HCT116 (cell line): ENCODE measurements at regions not wholly inside any gene's neighbourhood (a gene's known extent, or its start where the extent isn't known, plus 50 kb on each side); places are given as distances from the start of the nearest gene placed in this dataset.

ENCODE experiments used
- ATAC-seq: fragments of 200-7000 bp; cut with Tn5 transposase; 2 replicates; pipeline ENCODE4 v1.9.1; 2020; ENCODE audit warnings: mild to moderate bottlenecking, moderate library complexity
- BruUV-seq: library from RNA; stranded (reverse); fragments of 400-500 nt; replicated peaks from 2 replicates; lab custom pipeline; 2021; lab: Mats Ljungman, UMichigan
- CTCF ChIA-PET: fragments of 300-600 bp; sonication (Branson Sonifier 250); formaldehyde crosslinking; loops from one replicate; lab custom pipeline; 2021; ENCODE audit warnings: antibody characterized with exemption; lab: Charles Lee
- POLR2A ChIA-PET: fragments of 300-600, 350-600 bp; sonication (Branson Sonifier 250); formaldehyde crosslinking; loops from one replicate; lab custom pipeline; 2021; ENCODE audit warnings: antibody characterized with exemption; lab: Charles Lee
- RAD21 ChIA-PET, 2 experiments: fragments of 300-600 bp; sonication (Branson Sonifier 250); formaldehyde crosslinking; loops; one replicate each; lab custom pipeline; 2023; ENCODE audit warnings: low total read pairs in 2 of 2; ENCODE audit not compliant: uncharacterized antibody in 2 of 2, unreplicated experiment in 2 of 2, low non-redundant PET in 1 of 2; lab: Charles Lee
- DNase-seq: peaks from one replicate; pipeline ENCODE4 v3.0.0-alpha.2; 2010; ENCODE audit warnings: low read depth, low spot score
- H2AFZ ChIP-seq: fragments of 200-600 bp; shearing (Covaris generic), sonication (generic); 2 replicates; pipeline ENCODE4 v1.6.1; 2017; ENCODE audit warnings: low read depth, mixed run types, mixed read lengths, antibody characterized with exemption, low read length; ENCODE audit not compliant: poor library complexity, severe bottlenecking
- H3K27ac ChIP-seq: 2 replicates; pipeline ENCODE4 v1.5.1; 2012; ENCODE audit warnings: low read depth, low read length
- H3K27me3 ChIP-seq: fragments of 200-600 bp; sonication (generic); 2 replicates; pipeline ENCODE4 v1.6.1; 2016; ENCODE audit warnings: mixed run types, low read length, mixed read lengths; ENCODE audit not compliant: insufficient read depth
- H3K36me3 ChIP-seq, 2 experiments: fragments of 200-500 bp in 1 of 2; fragments of 200-600 bp in 1 of 2; sonication (Bioruptor generic) in 1 of 2; sonication (generic) in 1 of 2; 2 replicates each; pipeline versions ENCODE4 v1.5.1 to v1.6.1; 2014 to 2016; ENCODE audit warnings: low read length in 2 of 2, inconsistent platforms in 1 of 2, mixed read lengths in 1 of 2, mixed run types in 1 of 2; ENCODE audit not compliant: insufficient read depth in 2 of 2, control insufficient read depth in 1 of 2
- H3K4me1 ChIP-seq, 2 experiments: fragments of 200-600 bp in 1 of 2; sonication (generic) in 1 of 2; 2 replicates each; pipeline versions ENCODE4 v1.5.1 to v1.6.1; 2012 to 2017; ENCODE audit warnings: low read length in 2 of 2, inconsistent platforms in 1 of 2, mild to moderate bottlenecking in 1 of 2, mixed read lengths in 1 of 2, mixed run types in 1 of 2, moderate library complexity in 1 of 2; ENCODE audit not compliant: insufficient read depth in 2 of 2, control insufficient read depth in 1 of 2
- H3K4me2 ChIP-seq: fragments of 200-600 bp; sonication (generic); 2 replicates; pipeline ENCODE4 v1.6.1; 2017; ENCODE audit warnings: mixed run types, low read length, mixed read lengths
- H3K4me3 ChIP-seq, 2 experiments: fragments of 200-600 bp in 1 of 2; sonication (generic) in 1 of 2; replicated peaks in 1 of 2; 2 replicates each; pipeline ENCODE4 v1.5.1; 2011 to 2016; ENCODE audit warnings: low read length in 2 of 2, control low read depth in 1 of 2, low read depth in 1 of 2, mild to moderate bottlenecking in 1 of 2, mixed read lengths in 1 of 2, mixed run types in 1 of 2
- H3K79me2 ChIP-seq: fragments of 200-600 bp; sonication (generic); 2 replicates; pipeline ENCODE4 v1.6.1; 2017; ENCODE audit warnings: mild to moderate bottlenecking, mixed run types, low read length, moderate library complexity, mixed read lengths; ENCODE audit not compliant: insufficient read depth
- H3K9ac ChIP-seq: fragments of 200-600 bp; sonication (generic); 2 replicates; pipeline ENCODE4 v1.6.1; 2016; ENCODE audit warnings: low read length, mixed read lengths
- H3K9me2 ChIP-seq: fragments of 200-600 bp; sonication (generic), shearing (Covaris generic); 2 replicates; pipeline ENCODE4 v1.6.1; 2017; ENCODE audit warnings: mixed run types, mild to moderate bottlenecking, moderate library complexity; ENCODE audit not compliant: insufficient read depth
- H3K9me3 ChIP-seq, 2 experiments: fragments of 200-500 bp in 1 of 2; fragments of 200-600 bp in 1 of 2; sonication (Bioruptor generic) in 1 of 2; sonication (generic) in 1 of 2; 2 replicates each; pipeline ENCODE4 v1.6.1; 2014 to 2017; ENCODE audit warnings: low read length in 2 of 2, mixed read lengths in 2 of 2, inconsistent platforms in 1 of 2, low read depth in 1 of 2, mild to moderate bottlenecking in 1 of 2, mixed run types in 1 of 2, moderate library complexity in 1 of 2; ENCODE audit not compliant: control insufficient read depth in 1 of 2, insufficient read depth in 1 of 2
- H4K20me1 ChIP-seq: fragments of 200-600 bp; sonication (generic), shearing (Covaris generic); 2 replicates; pipeline ENCODE4 v1.6.1; 2017; ENCODE audit warnings: mixed run types, mild to moderate bottlenecking, moderate library complexity; ENCODE audit not compliant: insufficient read depth
- CBX3 ChIP-seq: IDR thresholded peaks from 2 replicates; pipeline ENCODE4 v1.6.1; 2012; ENCODE audit warnings: low read depth
- CEBPB ChIP-seq: IDR thresholded peaks from 2 replicates; pipeline ENCODE4 v1.6.1; 2012; ENCODE audit warnings: low read depth
- EGR1 ChIP-seq: IDR thresholded peaks from 2 replicates; pipeline ENCODE4 v1.6.1; 2012; ENCODE audit warnings: low read depth
- ELF1 ChIP-seq: IDR thresholded peaks from 2 replicates; pipeline ENCODE4 v1.6.1; 2012; ENCODE audit warnings: low read depth, borderline replicate concordance
- EZH2 ChIP-seq: fragments of 200-600 bp; sonication (generic); IDR thresholded peaks from 2 replicates; pipeline ENCODE4 v1.6.1; 2017; ENCODE audit warnings: antibody characterized with exemption, mixed run types
- FOSL1 ChIP-seq: IDR thresholded peaks from 2 replicates; pipeline ENCODE4 v1.6.1; 2012; ENCODE audit warnings: low read depth
- POLR2A ChIP-seq: IDR thresholded peaks from 2 replicates; pipeline ENCODE4 v1.7.0; 2011; ENCODE audit warnings: borderline replicate concordance; ENCODE audit not compliant: insufficient read depth, insufficient read length; ENCODE audit errors: extremely low read depth
- POLR2AphosphoS5 ChIP-seq: IDR thresholded peaks from 2 replicates; pipeline ENCODE4 v1.6.1; 2011; ENCODE audit warnings: mild to moderate bottlenecking, low read depth, low read length, moderate library complexity
- RAD21 ChIP-seq: IDR thresholded peaks from 2 replicates; pipeline ENCODE4 v1.6.1; 2012; ENCODE audit warnings: low read depth, mild to moderate bottlenecking
- SIN3A ChIP-seq: IDR thresholded peaks from 2 replicates; pipeline ENCODE4 v1.6.1; 2012; ENCODE audit warnings: low read depth
- SRF ChIP-seq: IDR thresholded peaks from 2 replicates; pipeline ENCODE4 v1.6.1; 2012; ENCODE audit warnings: low read depth
- TCF7L2 ChIP-seq: IDR thresholded peaks from 2 replicates; pipeline ENCODE4 v1.7.0; 2011; ENCODE audit warnings: borderline replicate concordance, inconsistent platforms; ENCODE audit not compliant: insufficient read depth, insufficient read length; ENCODE audit errors: extremely low read depth
- YY1 ChIP-seq: IDR thresholded peaks from 2 replicates; pipeline ENCODE4 v1.6.1; 2011; ENCODE audit warnings: low read length, low read depth, moderate library complexity, mild to moderate bottlenecking; ENCODE audit not compliant: insufficient replicate concordance; ENCODE audit errors: extremely low read depth
- ZFX ChIP-seq: fragments of 450-650 bp; IDR thresholded peaks from 2 replicates; pipeline ENCODE4 v1.6.1; 2017
- ZNF274 ChIP-seq: fragments of 200-500 bp; sonication (Bioruptor generic); IDR thresholded peaks from 2 replicates; pipeline ENCODE4 v1.6.1; 2014; ENCODE audit warnings: mild to moderate bottlenecking, low read depth, low read length, inconsistent platforms
- intact Hi-C: fragments of 100-400 bp; cut with micrococcal nuclease; formaldehyde crosslinking; loops from 2 replicates; pipeline ENCODE4 v1.10.0; 2022
- TF ChIP-seq, protein P1 (sequence below): IDR thresholded peaks from 2 replicates; pipeline ENCODE4 v1.6.1; 2011; ENCODE audit warnings: mild to moderate bottlenecking, low read length, moderate library complexity; ENCODE audit not compliant: insufficient replicate concordance; ENCODE audit errors: extremely low read depth
- TF ChIP-seq, protein P2 (sequence below), 3 experiments: fragments of 200-600 bp in 1 of 3; sonication (generic) in 1 of 3; IDR thresholded peaks in 2 of 3; conservative IDR thresholded peaks in 1 of 3; 2 replicates each; pipeline ENCODE4 v1.5.1; 2012 to 2017; ENCODE audit warnings: low read depth in 2 of 3, low read length in 2 of 3, antibody characterized with exemption in 1 of 3, borderline replicate concordance in 1 of 3, control low read depth in 1 of 3, mild to moderate bottlenecking in 1 of 3, mixed read lengths in 1 of 3, mixed run types in 1 of 3, moderate library complexity in 1 of 3; ENCODE audit not compliant: insufficient read depth in 1 of 3
- TF ChIP-seq, protein P3 (sequence below): IDR thresholded peaks from 2 replicates; pipeline ENCODE4 v1.6.1; 2012

DNA sequence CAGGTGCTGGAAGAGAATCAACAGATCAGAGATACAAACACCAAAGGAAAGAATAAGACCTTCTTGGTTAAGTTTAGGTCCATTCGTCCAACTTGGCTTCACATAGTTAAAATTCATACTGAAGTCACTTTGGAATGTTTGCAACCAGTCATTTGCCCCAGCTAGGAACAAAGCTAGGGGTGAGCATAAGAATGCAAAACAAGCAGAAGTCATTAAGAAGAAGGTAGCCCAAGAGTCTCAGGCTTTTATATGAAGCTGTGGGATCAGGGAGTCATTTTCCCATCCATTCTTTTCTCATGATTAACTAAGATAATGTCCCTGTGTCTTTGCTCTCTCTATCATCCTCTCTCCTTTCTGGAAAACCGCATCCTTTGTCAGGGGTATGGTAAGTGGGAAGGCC lies 51.5 kb upstream of the TMEM170B start:
- H3K27ac ChIP-seq: no peak overlapping the region
- TF ChIP-seq SRF: no peak
- TF ChIP-seq RAD21: no peak
- TF ChIP-seq FOSL1: no peak
- no peak for TF ChIP-seq CBX3
- TF ChIP-seq, protein P1, sequence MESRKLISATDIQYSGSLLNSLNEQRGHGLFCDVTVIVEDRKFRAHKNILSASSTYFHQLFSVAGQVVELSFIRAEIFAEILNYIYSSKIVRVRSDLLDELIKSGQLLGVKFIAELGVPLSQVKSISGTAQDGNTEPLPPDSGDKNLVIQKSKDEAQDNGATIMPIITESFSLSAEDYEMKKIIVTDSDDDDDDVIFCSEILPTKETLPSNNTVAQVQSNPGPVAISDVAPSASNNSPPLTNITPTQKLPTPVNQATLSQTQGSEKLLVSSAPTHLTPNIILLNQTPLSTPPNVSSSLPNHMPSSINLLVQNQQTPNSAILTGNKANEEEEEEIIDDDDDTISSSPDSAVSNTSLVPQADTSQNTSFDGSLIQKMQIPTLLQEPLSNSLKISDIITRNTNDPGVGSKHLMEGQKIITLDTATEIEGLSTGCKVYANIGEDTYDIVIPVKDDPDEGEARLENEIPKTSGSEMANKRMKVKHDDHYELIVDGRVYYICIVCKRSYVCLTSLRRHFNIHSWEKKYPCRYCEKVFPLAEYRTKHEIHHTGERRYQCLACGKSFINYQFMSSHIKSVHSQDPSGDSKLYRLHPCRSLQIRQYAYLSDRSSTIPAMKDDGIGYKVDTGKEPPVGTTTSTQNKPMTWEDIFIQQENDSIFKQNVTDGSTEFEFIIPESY: no peak
- no peak for TF ChIP-seq YY1
- TF ChIP-seq EGR1: no peak
- TF ChIP-seq, all 23 proteins: peak for 0
- H3K4me2 ChIP-seq: no peak overlapping the region
- ChIA-PET RAD21 (no interaction called here), POLR2A (no interaction called here), CTCF (no interaction called here)
- H2AFZ ChIP-seq: no peak overlapping the region
- H3K36me3 ChIP-seq: no peaks in the 10 kb centered on the region
- H3K4me1 ChIP-seq: no peaks in the 10 kb centered on the region
- no peaks in the 10 kb centered on the region for H3K79me2 ChIP-seq
- intact Hi-C loops: no loop called here
- ATAC-seq (no peak), DNase-seq (no peak)
- no TSS peak for BruUV-seq
- H4K20me1 ChIP-seq: no peaks in the 10 kb centered on the region
- no peak overlapping the region for H3K4me3 ChIP-seq
- no peaks in the 10 kb centered on the region for H3K9me2 ChIP-seq
- no peaks in the 10 kb centered on the region for H3K27me3 ChIP-seq
- H3K9me3 ChIP-seq: no peaks in the 10 kb centered on the region
- no peak overlapping the region for H3K9ac ChIP-seq

DNA sequence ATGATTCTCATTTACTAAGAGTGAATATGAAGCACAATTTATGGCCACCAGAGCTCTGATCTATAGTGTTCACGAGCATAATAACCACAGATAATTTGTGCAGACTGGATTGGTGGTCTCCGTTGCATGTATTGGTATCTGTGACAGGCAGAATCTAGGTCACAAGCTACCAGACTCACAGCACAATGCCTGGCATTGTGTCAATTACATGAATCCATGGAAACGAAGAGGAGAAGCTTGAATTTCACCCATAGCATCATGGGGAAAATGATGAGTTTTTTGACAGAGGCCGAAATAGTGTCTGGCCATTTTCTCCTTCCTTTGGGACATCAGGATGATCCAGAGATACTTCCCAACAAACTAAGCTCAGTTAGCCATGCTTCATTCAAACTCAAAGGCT lies 52.3 kb upstream of the TMEM170B start:
- DNase-seq: no peak
- Histone ChIP-seq H3K4me2 (no peak overlapping the region), H3K9me2 (no peaks in the 10 kb centered on the region), H3K36me3 (no peaks in the 10 kb centered on the region), H3K79me2 (no peaks in the 10 kb centered on the region), H3K9ac (no peak overlapping the region), H2AFZ (no peak overlapping the region), H3K9me3 (no peaks in the 10 kb centered on the region), H3K27ac (no peak overlapping the region), H3K27me3 (no peaks in the 10 kb centered on the region), H4K20me1 (no peaks in the 10 kb centered on the region), H3K4me3 (no peak overlapping the region), H3K4me1 (no peaks in the 10 kb centered on the region)
- intact Hi-C loops: no loop called here
- RAD21 ChIA-PET: no interaction called here
- TF ChIP-seq SRF: no peak
- TF ChIP-seq POLR2AphosphoS5: no peak
- TF ChIP-seq SIN3A: no peak
- TF ChIP-seq, protein P2, sequence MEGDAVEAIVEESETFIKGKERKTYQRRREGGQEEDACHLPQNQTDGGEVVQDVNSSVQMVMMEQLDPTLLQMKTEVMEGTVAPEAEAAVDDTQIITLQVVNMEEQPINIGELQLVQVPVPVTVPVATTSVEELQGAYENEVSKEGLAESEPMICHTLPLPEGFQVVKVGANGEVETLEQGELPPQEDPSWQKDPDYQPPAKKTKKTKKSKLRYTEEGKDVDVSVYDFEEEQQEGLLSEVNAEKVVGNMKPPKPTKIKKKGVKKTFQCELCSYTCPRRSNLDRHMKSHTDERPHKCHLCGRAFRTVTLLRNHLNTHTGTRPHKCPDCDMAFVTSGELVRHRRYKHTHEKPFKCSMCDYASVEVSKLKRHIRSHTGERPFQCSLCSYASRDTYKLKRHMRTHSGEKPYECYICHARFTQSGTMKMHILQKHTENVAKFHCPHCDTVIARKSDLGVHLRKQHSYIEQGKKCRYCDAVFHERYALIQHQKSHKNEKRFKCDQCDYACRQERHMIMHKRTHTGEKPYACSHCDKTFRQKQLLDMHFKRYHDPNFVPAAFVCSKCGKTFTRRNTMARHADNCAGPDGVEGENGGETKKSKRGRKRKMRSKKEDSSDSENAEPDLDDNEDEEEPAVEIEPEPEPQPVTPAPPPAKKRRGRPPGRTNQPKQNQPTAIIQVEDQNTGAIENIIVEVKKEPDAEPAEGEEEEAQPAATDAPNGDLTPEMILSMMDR (IDR thresholded peaks at IDR 0.05 in 2 of 3, conservative IDR thresholded peaks at IDR 0.05 in 1 of 3; ENCODE audit: borderline replicate concordance in 1 of 3, insufficient read depth in 1 of 3, low read depth in 2 of 3, low read length in 2 of 3): no peak
- TF ChIP-seq ZFX: no peak
- no peak for TF ChIP-seq EGR1
- no peak for TF ChIP-seq CEBPB
- no peak for TF ChIP-seq POLR2A
- TF ChIP-seq, protein P3, sequence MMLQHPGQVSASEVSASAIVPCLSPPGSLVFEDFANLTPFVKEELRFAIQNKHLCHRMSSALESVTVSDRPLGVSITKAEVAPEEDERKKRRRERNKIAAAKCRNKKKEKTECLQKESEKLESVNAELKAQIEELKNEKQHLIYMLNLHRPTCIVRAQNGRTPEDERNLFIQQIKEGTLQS: no peak
- no peak for TF ChIP-seq ZNF274
- no peak for TF ChIP-seq EZH2
- TF ChIP-seq ELF1: no peak
- no peak for TF ChIP-seq FOSL1
- no peak for TF ChIP-seq TCF7L2
- CTCF ChIA-PET: no interaction called here
- no TSS peak for BruUV-seq
- POLR2A ChIA-PET: no interaction called here
- ATAC-seq: no peak
